GM23338 (cell line): ENCODE measurements at regions not wholly inside any gene's neighbourhood (a gene's known extent, or its start where the extent isn't known, plus 50 kb on each side); places are given as distances from the start of the nearest gene placed in this dataset.

Source experiments
- ATAC-seq: fragments of 200-7000 bp; cut with Tn5 transposase; 3 replicates; pipeline ENCODE4 v1.9.1; 2020
- DNase-seq: peaks from one replicate; pipeline ENCODE4 v3.0.0-alpha.2; 2015; ENCODE audit warnings: low spot score
- H2AFZ ChIP-seq: fragments of 200-600 bp; sonication (generic); 2 replicates; pipeline ENCODE4 v1.8.0; 2016; ENCODE audit warnings: antibody characterized with exemption, mild to moderate bottlenecking, moderate library complexity
- H3F3A ChIP-seq: fragments of 200-600 bp; sonication (generic); replicated peaks from 2 replicates; pipeline ENCODE4 v1.8.0; 2017; ENCODE audit warnings: antibody characterized with exemption, mixed run types, low read depth
- H3K27ac ChIP-seq: fragments of 200-600 bp; sonication (generic); 2 replicates; pipeline ENCODE4 v1.6.1; 2016; ENCODE audit warnings: low read depth
- H3K27me3 ChIP-seq: fragments of 200-600 bp; sonication (generic); 2 replicates; pipeline ENCODE4 v1.8.0; 2016; ENCODE audit warnings: mild to moderate bottlenecking, mixed run types, moderate library complexity; ENCODE audit not compliant: insufficient read depth
- H3K36me3 ChIP-seq: fragments of 200-600 bp; sonication (generic); 2 replicates; pipeline ENCODE4 v1.8.0; 2016; ENCODE audit warnings: mild to moderate bottlenecking; ENCODE audit not compliant: insufficient read depth
- H3K4me1 ChIP-seq: fragments of 200-600 bp; sonication (generic); 2 replicates; pipeline ENCODE4 v1.8.0; 2016; ENCODE audit warnings: mild to moderate bottlenecking, moderate library complexity; ENCODE audit not compliant: insufficient read depth
- H3K4me2 ChIP-seq: fragments of 200-600 bp; sonication (generic); 2 replicates; pipeline ENCODE4 v1.7.1; 2017; ENCODE audit warnings: mixed run types
- H3K4me3 ChIP-seq: fragments of 200-600 bp; sonication (generic); 2 replicates; pipeline ENCODE4 v1.6.1; 2016; ENCODE audit warnings: mixed run types
- H3K79me2 ChIP-seq: fragments of 200-600 bp; sonication (generic); replicated peaks from 2 replicates; pipeline ENCODE4 v1.8.0; 2017; ENCODE audit warnings: mild to moderate bottlenecking; ENCODE audit not compliant: insufficient read depth
- H3K9me2 ChIP-seq: fragments of 200-600 bp; sonication (generic); 2 replicates; pipeline ENCODE4 v1.8.0; 2017; ENCODE audit not compliant: insufficient read depth
- H4K20me1 ChIP-seq: fragments of 200-600 bp; sonication (generic); replicated peaks from 2 replicates; pipeline ENCODE4 v1.8.0; 2017; ENCODE audit warnings: mild to moderate bottlenecking; ENCODE audit not compliant: insufficient read depth
- H3K27ac Mint-ChIP-seq: 2 replicates; pipeline ENCODE4 v1.8.0; 2020; ENCODE audit warnings: inconsistent platforms, mild to moderate bottlenecking, moderate library complexity, mixed read lengths
- H3K27me3 Mint-ChIP-seq: 3 replicates; pipeline ENCODE4 v1.8.0; 2022; ENCODE audit warnings: low read depth, mild to moderate bottlenecking, moderate library complexity, mixed read lengths, inconsistent platforms; ENCODE audit not compliant: insufficient read depth, poor library complexity
- H3K36me3 Mint-ChIP-seq: 3 replicates; pipeline ENCODE4 v1.8.0; 2021; ENCODE audit warnings: low read depth, mild to moderate bottlenecking, inconsistent platforms, moderate library complexity, mixed read lengths
- H3K4me1 Mint-ChIP-seq: 3 replicates; pipeline ENCODE4 v1.8.0; 2020; ENCODE audit warnings: mild to moderate bottlenecking, inconsistent platforms, mixed read lengths
- H3K4me3 Mint-ChIP-seq: 3 replicates; pipeline ENCODE4 v1.8.0; 2021; ENCODE audit warnings: moderate library complexity, mild to moderate bottlenecking, inconsistent platforms, mixed read lengths
- H3K9me3 Mint-ChIP-seq: 3 replicates; pipeline ENCODE4 v1.8.0; 2020; ENCODE audit warnings: moderate library complexity, mild to moderate bottlenecking, inconsistent platforms, mixed read lengths
- CREB1 ChIP-seq: fragments of 250-450 bp; sonication (Bioruptor Pico); IDR thresholded peaks from 2 replicates; pipeline ENCODE4 v1.5.0; 2020; ENCODE audit warnings: low read depth, mild to moderate bottlenecking, moderate library complexity
- EZH2 ChIP-seq: fragments of 200-600 bp; sonication (generic); IDR thresholded peaks from one replicate; pipeline ENCODE4 v1.8.0; 2017; ENCODE audit warnings: antibody characterized with exemption, mild to moderate bottlenecking, low read depth; ENCODE audit not compliant: unreplicated experiment
- NANOG ChIP-seq: IDR thresholded peaks from 2 replicates; pipeline ENCODE4 v1.6.1; 2016; ENCODE audit warnings: antibody characterized with exemption, borderline replicate concordance
- STAT1 ChIP-seq: IDR thresholded peaks from one replicate; pipeline ENCODE4 v1.6.1; 2016; ENCODE audit warnings: antibody characterized with exemption; ENCODE audit not compliant: unreplicated experiment
- ZNF114 ChIP-seq: fragments of 250-450 bp; sonication (Bioruptor Pico); IDR thresholded peaks from 2 replicates; pipeline ENCODE4 v1.5.0; 2020; ENCODE audit warnings: mild to moderate bottlenecking, moderate library complexity
- ZNF331 ChIP-seq: fragments of 250-450 bp; sonication (Bioruptor Pico); IDR thresholded peaks from 2 replicates; pipeline ENCODE4 v1.5.0; 2020; ENCODE audit warnings: low read depth, mild to moderate bottlenecking, moderate library complexity
- TF ChIP-seq, protein P1 (sequence below): fragments of 250-450 bp; sonication (Bioruptor Pico); IDR thresholded peaks from 2 replicates; pipeline ENCODE4 v1.5.0; 2020; ENCODE audit warnings: mild to moderate bottlenecking, moderate library complexity

DNA sequence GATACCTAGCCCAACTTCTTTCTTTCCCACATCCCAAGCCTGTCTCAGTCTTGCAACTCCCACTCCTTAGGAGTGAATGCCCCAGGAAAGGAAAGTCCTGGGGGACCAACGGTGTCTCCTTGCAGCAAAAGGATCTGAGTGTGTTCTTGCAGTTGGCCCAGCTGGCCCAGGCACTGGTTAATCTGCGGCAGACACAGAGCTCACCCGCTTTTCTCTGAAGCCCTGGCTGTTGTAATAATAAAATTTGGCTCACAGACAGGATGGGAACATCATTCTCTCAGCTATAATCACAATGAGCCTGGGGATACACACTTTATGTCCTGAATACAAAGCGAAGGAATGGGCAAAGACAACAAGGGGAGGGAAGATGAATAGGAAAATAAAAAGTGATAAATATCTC, 185.6 kb upstream of the ADRA1D start (continued):
- TF ChIP-seq, protein P1, sequence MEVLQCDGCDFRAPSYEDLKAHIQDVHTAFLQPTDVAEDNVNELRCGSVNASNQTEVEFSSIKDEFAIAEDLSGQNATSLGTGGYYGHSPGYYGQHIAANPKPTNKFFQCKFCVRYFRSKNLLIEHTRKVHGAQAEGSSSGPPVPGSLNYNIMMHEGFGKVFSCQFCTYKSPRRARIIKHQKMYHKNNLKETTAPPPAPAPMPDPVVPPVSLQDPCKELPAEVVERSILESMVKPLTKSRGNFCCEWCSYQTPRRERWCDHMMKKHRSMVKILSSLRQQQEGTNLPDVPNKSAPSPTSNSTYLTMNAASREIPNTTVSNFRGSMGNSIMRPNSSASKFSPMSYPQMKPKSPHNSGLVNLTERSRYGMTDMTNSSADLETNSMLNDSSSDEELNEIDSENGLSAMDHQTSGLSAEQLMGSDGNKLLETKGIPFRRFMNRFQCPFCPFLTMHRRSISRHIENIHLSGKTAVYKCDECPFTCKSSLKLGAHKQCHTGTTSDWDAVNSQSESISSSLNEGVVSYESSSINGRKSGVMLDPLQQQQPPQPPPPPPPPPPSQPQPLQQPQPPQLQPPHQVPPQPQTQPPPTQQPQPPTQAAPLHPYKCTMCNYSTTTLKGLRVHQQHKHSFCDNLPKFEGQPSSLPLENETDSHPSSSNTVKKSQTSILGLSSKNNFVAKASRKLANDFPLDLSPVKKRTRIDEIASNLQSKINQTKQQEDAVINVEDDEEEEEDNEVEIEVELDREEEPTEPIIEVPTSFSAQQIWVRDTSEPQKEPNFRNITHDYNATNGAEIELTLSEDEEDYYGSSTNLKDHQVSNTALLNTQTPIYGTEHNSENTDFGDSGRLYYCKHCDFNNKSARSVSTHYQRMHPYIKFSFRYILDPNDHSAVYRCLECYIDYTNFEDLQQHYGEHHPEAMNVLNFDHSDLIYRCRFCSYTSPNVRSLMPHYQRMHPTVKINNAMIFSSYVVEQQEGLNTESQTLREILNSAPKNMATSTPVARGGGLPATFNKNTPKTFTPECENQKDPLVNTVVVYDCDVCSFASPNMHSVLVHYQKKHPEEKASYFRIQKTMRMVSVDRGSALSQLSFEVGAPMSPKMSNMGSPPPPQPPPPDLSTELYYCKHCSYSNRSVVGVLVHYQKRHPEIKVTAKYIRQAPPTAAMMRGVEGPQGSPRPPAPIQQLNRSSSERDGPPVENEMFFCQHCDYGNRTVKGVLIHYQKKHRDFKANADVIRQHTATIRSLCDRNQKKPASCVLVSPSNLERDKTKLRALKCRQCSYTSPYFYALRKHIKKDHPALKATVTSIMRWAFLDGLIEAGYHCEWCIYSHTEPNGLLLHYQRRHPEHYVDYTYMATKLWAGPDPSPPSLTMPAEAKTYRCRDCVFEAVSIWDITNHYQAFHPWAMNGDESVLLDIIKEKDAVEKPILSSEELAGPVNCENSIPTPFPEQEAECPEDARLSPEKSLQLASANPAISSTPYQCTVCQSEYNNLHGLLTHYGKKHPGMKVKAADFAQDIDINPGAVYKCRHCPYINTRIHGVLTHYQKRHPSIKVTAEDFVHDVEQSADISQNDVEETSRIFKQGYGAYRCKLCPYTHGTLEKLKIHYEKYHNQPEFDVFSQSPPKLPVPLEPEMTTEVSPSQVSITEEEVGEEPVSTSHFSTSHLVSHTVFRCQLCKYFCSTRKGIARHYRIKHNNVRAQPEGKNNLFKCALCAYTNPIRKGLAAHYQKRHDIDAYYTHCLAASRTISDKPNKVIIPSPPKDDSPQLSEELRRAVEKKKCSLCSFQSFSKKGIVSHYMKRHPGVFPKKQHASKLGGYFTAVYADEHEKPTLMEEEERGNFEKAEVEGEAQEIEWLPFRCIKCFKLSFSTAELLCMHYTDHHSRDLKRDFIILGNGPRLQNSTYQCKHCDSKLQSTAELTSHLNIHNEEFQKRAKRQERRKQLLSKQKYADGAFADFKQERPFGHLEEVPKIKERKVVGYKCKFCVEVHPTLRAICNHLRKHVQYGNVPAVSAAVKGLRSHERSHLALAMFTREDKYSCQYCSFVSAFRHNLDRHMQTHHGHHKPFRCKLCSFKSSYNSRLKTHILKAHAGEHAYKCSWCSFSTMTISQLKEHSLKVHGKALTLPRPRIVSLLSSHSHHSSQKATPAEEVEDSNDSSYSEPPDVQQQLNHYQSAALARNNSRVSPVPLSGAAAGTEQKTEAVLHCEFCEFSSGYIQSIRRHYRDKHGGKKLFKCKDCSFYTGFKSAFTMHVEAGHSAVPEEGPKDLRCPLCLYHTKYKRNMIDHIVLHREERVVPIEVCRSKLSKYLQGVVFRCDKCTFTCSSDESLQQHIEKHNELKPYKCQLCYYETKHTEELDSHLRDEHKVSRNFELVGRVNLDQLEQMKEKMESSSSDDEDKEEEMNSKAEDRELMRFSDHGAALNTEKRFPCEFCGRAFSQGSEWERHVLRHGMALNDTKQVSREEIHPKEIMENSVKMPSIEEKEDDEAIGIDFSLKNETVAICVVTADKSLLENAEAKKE (CRISPR knock-in tag) = no peak
- TF ChIP-seq EZH2 (no peak), ZNF114 (CRISPR knock-in tag) (no peak)

DNA sequence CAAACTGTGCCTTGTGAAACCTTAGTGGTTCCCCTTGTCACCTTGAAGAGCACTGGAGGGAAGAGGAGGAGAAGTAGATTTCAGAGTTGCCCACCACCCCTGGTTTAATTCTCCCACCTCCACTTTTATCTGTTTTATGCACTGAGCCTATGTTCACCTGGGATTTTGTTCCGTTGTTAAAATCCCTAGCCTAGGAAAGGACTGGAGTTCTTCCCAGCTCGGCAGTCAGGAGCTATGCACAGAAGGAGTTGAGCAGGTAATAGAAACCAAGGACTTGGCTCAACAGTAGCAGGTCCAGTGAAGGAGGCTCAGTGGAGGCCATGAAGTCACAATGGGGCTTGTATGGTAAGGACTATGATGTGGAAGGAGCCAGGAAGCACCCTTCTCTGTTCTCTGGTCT, 182.4 kb upstream of the ADRA1D start:
- no peaks in the 10 kb centered on the region for H3K27me3 ChIP-seq
- H3K4me3 ChIP-seq = no peak overlapping the region
- no peak overlapping the region for H3K4me2 ChIP-seq
- H3K27me3 Mint-ChIP-seq = no peaks in the 10 kb centered on the region
- DNase-seq (no peak), ATAC-seq (no peak)
- H3F3A ChIP-seq = no peaks in the 10 kb centered on the region
- no peaks in the 10 kb centered on the region for H3K79me2 ChIP-seq
- H3K27ac Mint-ChIP-seq = no peak overlapping the region
- H3K4me3 Mint-ChIP-seq = no peak overlapping the region
- H4K20me1 ChIP-seq = no peaks in the 10 kb centered on the region
- H2AFZ ChIP-seq = no peak overlapping the region
- no peaks in the 10 kb centered on the region for H3K4me1 Mint-ChIP-seq
- H3K27ac ChIP-seq = no peak overlapping the region
- no peaks in the 10 kb centered on the region for H3K36me3 ChIP-seq
- H3K4me1 ChIP-seq = no peaks in the 10 kb centered on the region
- H3K36me3 Mint-ChIP-seq = no peaks in the 10 kb centered on the region
- 0 out of 2 replicates have a peak, but pooled peaks cover 3% of the 10 kb centered on the region for H3K9me2 ChIP-seq
- no peaks in the 10 kb centered on the region for H3K9me3 Mint-ChIP-seq
- TF ChIP-seq, protein P1 (CRISPR knock-in tag) = no peak
- TF ChIP-seq ZNF114 (CRISPR knock-in tag) (no peak), NANOG (no peak), CREB1 (CRISPR knock-in tag) (no peak), ZNF331 (no peak), STAT1 (no peak)
